Prostate gland (tissue), 2 donors: ENCODE measurements at regions not wholly inside any gene's neighbourhood (a gene's known extent, or its start where the extent isn't known, plus 50 kb on each side); places are given as distances from the start of the nearest gene placed in this dataset.

Experiments used
- CTCF ChIP-seq, 4 experiments: fragments of 200-600 bp in 2 of 4; fragments of 450-650 bp in 2 of 4; sonication (generic) in 2 of 4; IDR thresholded peaks; 1 replicate in 3 of 4; 2 replicates in 1 of 4; pipeline ENCODE4 v1.5.1; 2016 to 2019; ENCODE audit warnings: antibody characterized with exemption in 4 of 4, mild to moderate bottlenecking in 2 of 4, moderate library complexity in 2 of 4
- POLR2A ChIP-seq: fragments of 450-650 bp; IDR thresholded peaks from one replicate; pipeline ENCODE4 v1.6.1; 2016; ENCODE audit warnings: antibody characterized with exemption, mild to moderate bottlenecking

- TF ChIP-seq CTCF (IDR thresholded peaks at IDR 0.05) (no peak), POLR2A (no peak)
Observed at GRCh38 chr13:56713656-56714055, 427.1 kb upstream of the PRR20A start.
